ENCODE measurements at regions not wholly inside any gene's neighbourhood (a gene's known extent, or its start where the extent isn't known, plus 50 kb on each side); places are given as distances from the start of the nearest gene placed in this dataset.

DNA sequence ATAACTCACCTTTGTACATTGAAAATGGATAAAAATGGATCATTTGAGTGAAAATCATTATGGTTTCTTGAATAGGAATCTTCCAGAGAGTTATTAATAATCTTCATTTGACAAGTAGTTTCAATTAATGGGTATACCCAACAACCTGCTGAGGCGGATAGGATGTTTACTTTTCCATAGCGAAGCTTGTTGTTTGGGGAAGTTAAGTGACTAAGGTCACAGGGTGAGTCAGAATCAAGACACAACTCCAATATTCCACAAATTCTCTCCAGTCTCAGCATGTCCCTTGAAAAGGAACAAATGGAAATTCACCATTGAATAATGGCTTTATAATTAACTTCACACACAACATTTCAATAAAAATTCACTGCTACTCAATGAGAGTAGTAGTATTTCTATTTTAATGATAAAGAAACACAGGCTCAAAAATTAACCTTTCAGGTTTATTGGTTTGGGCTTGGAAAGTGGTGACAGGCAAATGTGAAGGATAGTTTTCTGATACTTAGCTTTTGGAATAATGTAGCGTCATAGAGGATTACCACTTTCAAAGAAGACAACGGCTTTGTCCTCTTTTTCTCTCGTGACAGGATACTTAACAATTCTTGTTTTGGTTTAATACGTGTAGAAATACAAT is 211.3 kb downstream of the GPD2 start:
- DNase-seq = no peak

DNA sequence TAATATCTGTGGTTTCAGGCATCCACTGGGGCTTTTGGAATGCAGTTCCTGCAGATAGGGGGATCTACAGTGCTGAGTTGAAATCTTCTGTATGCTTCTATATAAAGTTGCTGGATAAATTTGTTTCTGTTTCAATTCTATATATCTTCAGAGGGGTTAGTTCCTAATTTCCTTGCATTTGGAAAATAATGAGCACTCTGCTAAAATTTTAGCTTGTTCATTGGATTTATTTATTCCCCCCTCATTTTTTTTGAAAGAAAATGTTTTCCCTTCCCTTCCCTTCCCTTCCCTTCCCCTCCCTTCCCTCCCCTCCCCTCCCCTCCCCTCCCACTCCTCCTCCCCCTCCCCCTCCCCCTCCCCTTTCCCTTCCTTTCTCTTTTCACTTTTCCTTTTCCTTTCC is 212.3 kb downstream of the GPD2 start:
- no peak for DNase-seq

DNA sequence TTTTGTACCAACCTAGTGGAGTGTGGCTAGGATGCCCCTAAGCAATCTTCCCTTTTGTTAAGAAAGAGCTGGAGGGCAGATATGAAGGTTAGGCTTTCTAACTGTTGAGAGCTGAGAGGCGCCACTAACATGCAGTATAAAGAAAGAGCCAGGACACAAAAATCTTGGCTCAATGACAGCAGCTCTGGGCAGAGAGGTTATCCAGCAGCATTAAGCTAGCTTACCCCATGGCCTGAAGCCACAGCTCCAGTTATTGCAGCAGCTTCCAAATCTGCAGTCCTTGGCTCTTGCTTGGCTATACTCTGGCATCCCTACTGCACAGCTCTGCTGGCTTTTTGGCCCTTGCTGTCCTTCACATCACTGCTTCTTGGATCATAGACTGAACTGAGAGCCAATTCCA is 213.4 kb downstream of the GPD2 start:
- DNase-seq = no peak

GRCh38 chr2:156652691-156653090 is 216.5 kb downstream of the GPD2 start:
- no peak for DNase-seq

DNA sequence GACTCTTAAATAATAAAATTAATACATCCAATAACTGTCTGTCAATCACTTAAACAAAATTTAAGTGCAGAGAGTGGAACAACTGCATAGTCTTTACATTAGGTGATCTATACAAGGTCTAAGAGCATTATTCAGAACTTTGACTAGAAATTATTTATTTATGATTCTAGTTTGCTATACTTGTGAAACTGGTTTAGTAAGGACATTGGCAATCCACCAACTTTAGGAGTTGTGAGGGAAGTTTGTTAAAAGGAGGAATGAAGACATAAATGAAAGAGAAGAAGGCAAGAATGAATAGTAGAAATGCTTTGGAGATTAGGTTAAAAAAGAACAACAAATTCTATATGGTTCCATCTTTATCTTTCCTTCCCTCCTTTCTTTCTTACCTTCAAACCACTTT is 217.5 kb downstream of the GPD2 start:
- DNase-seq = no peak

DNA sequence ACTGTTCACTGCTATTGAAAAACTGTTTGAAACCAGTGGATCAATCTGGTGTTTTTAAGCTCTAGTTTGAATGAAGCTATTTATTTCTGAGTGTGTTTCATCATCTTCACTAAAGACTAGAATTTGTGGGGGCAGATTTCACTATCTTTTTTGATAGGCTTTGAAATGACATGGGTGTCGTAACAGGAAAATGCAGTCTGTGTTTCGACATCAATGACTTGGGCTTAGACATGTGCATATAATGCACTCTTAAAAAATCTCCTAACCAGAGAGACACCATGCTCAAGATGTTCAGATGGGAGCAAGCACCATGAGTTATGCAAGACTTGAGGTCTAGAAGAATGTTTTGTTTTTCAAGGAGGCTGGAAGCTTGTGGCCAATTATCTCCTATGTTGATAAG is 221.6 kb downstream of the GPD2 start:
- DNase-seq = no peak

GRCh38 chr2:156659694-156660093 is 223.5 kb downstream of the GPD2 start:
- no peak for DNase-seq

DNA sequence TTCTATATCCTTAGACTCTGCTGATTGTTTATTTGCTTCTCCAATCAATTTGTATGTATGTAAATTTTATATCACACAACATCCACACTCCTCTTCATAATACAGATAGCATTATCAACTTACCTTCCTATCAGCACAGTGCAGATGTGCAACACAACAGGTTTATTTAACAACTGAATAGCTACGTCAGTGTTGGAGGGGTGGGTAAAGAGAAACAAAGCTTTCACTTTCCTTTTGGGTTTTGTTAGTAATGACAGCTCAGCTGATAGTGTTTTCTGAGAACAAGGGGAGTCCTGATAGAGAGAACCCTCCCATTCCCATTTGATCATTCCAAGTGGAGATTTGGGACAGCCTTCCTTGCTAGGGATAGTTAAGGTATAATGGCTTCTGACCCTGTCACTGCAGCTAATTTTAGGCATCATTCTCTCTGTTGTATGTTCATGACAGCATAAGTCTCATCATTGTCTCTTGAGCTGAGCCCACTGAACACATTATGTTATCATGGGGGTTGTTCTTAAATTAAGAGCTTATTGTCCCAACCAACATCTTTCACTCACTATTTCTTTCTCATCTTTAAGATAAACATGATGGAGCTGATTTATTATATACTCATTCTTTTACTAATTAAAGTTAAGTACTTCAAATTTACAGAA is 227.7 kb downstream of the GPD2 start:
- DNase-seq = no peak

GRCh38 chr2:156666130-156666785 is 230.1 kb downstream of the GPD2 start:
- no peak for DNase-seq

GRCh38 chr2:156670104-156670503 is 233.9 kb downstream of the GPD2 start:
- no peak for DNase-seq

GRCh38 chr2:156671706-156672361 is 235.7 kb downstream of the GPD2 start:
- no peak for DNase-seq

GRCh38 chr2:156672556-156673332 is 236.6 kb downstream of the GPD2 start:
- no peak for DNase-seq

DNA sequence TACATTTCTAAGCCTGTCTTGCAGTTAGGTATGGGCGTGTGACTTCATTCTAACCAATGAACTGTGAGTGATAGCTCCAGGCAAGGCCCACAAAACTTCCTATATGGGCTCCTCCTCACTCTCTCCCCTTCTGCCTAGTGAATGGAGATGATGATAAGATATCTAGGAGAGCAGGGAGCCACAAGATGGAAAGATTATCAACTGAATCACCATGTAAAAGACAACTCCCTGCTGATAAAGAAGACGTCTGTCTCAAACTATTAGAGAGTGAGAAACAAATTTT is 237.1 kb downstream of the GPD2 start:
- no peak for DNase-seq

DNA sequence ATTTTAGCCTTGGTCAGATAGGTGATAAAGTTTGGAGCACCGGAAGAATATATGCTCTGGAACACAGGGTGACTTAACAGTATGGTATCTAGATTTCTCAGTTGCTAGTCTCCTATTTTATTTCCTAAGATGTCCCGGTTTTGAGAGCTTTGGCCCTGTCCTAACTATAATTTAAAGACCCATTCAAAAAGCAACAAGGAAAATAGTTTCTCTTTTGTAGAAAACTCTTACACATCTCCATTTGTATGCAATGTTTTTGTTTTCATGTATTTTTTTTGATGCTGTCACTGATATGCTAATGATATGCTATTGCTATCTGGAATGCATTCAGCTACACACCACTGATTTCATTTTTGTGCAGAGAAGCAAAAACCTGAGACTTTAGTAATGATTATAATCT is 237.8 kb downstream of the GPD2 start:
- no peak for DNase-seq

DNA sequence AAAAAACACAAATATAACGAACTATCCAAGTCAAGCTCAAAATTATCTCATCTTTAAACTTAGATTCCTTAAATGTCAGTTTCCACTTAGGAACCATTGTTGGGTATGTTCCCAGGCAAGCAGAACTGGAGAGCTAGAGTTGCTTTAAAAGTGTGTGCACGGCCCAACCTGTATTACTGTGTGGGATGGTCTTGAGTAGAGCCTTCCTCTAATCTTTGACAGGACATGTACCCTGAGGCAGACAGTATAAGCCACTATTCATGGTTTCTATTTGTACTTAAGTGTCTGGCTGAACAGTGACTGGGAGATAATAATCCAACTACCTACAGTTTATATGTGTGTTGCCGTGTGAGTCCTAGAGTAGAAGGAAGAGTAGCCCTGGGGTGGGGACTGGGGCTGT is 239.7 kb downstream of the GPD2 start:
- DNase-seq = no peak

DNA sequence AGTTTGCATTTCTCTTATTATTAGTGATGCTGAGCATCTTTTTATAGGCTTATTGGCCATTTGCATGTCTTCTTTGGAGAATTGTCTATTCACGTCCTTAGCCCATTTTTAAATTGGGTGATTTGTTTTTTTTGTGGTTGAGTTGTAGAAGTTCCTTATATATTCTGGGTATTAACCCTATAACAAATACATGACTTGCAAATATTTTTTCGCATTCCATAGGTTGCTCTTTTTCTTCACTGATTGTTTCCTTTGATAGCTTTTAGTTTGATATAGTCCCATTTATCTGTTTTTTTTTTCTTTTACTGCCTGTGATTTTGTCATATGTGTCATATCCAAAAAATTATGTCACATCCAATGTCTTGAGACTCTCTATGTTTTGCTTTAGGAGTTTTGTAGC is 243.6 kb downstream of the GPD2 start:
- DNase-seq = no peak

GRCh38 chr2:156680266-156680665 is 244.1 kb downstream of the GPD2 start:
- DNase-seq = no peak

DNA sequence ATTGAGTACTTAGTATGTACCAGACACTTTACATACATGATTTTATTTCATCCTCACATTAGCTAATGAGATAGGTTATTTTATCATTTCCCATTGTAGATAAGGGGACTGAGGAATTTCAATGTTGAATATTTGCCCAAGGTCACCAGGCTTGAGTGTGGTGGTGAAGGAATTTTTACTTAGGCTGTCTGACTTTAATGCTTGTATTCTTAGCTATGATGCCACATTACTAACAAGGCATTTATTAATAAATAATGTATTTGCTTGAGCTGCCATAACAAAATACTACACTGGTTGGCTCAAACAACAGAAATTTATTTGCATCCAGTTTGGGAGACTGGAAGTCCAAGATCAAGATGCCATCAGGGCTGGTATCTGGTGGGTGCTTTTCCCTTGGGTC is 250.9 kb downstream of the GPD2 start:
- no peak for DNase-seq

GRCh38 chr2:156687715-156688114 is 251.5 kb downstream of the GPD2 start:
- no peak for DNase-seq

DNA sequence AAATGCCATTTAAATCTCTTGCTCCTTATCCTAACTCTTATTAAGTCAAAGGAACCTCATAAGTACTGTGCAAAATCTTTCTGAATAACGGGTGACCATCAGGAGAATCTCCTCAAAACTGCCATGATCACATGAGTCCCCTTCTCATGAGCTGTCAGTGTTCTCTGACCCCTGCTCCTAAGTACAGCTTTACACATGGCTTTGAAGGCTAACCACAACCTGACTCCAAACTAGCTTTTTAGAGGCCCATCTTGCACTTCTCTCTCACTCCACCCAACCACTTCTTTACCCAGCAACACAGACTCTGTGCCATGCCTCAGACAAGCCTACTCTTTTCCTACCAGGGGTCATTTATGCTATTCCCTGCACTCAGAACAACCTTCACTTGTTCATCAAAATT is 253.8 kb downstream of the GPD2 start:
- no peak for DNase-seq

DNA sequence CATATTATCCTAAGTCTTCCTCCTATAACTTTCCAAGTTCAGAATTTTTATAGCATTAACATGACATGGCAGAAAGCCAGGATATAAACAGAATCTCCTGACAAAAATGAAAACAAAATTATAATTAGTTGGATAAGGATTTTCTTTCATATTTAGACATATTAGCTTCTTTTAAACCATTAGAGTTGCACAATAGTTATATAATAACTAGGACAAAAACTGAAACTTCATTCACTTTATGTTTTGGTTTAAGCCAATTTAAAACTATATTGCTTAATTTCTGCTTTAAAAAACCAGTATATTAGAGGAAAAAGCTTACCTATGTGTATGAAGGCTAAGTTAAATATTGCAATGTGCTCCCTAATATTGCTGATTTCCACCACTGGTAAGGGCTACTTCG is 254.8 kb downstream of the GPD2 start:
- DNase-seq = no peak

DNA sequence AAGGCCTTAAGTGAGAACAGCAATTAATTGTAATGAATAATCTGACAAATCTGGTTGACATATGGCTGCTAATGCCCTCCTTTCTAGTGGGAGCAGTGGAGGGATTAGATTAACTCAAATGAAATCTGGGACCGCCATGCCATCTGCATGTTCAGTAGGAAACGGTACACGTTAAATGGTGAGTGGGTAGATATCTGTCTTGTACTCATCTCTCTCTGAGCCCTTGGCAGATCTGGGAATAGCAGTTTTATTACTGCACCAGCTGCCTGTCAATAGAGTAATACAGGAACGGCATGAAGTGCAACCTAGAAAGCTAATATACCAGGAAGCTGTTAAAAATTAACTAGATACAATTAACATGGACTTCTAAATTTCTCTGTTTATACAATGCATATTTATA is 258.8 kb downstream of the GPD2 start:
- no peak for DNase-seq

DNA sequence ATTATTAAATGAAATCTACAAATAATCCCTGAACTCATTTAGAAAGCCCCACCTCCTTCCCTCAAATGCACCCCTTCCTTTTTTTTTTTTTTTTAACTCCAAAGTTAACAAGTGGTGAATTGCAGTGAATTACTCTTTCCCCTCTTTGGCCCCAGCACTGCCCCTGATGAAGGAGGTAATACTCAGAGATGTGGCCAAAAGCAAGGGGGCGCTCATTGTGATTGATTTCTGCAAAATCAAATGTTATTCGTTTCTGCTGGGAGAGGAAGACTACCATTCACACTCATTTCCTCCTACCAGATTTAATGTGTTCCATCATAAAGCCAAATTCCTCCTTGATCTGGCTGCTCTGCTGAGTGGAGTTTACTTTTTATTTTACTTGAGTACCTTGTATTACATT is 259.4 kb downstream of the GPD2 start:
- DNase-seq = no peak

DNA sequence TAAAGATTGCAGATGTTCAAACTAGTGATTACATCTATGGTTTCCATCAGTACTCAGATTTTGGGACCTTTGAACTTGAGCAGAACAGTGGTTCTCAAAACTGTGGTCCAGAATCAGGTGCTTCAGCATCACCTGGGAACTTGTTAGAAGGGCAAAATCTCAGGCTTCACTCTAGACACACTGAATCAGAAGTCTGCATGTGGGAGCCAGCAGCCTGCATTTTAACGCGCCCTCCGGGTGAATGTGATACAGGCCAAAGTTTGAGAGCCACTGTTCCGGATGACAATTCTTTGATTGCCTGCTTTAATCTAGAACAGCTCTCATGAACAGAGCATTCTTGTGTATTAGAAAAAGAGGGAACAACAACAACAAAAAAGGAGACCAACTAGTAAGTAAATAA is 261.7 kb downstream of the GPD2 start:
- DNase-seq = no peak
